ENCODE measurements at regions not wholly inside any gene's neighbourhood (a gene's known extent, or its start where the extent isn't known, plus 50 kb on each side); places are given as distances from the start of the nearest gene placed in this dataset.

- no peak for TF ChIP-seq POLR2A (IDR thresholded peaks at IDR 0.05; ENCODE audit: low read depth, low read length)
- no peak for TF ChIP-seq POLR2AphosphoS5 (IDR thresholded peaks at IDR 0.05; ENCODE audit: low read depth, low read length)
- no peak for TF ChIP-seq TAF1 (IDR thresholded peaks at IDR 0.05; ENCODE audit: borderline replicate concordance, low read depth, low read length)
Measured at GRCh38 chr14:44771496-44771895, 190.3 kb downstream of the KLHL28 start.
